Stimulated activated CD4-positive, alpha-beta T cell treated with anti-CD3 and anti-CD28 coated beads, Interleukin-4, amount 100 ng/mL, for 48 hours (primary cell): ENCODE measurements at regions not wholly inside any gene's neighbourhood (a gene's known extent, or its start where the extent isn't known, plus 50 kb on each side); places are given as distances from the start of the nearest gene placed in this dataset.

ENCODE experiments used
- DNase-seq, 2 donors: peaks; one replicate each; pipeline ENCODE4 v3.0.0-alpha.2; 2020; ENCODE audit warnings: low read depth in 2 of 2

GRCh38 chr2:144215207-144215606 lies 304.7 kb downstream of the ZEB2 start:
- DNase-seq, result no peak

- no peak for DNase-seq
These were observed 306.1 kb downstream of the ZEB2 start for GRCh38 chr2:144213797-144214196.

GRCh38 chr2:144211826-144212225 lies 308.1 kb downstream of the ZEB2 start:
- DNase-seq, result no peak

GRCh38 chr2:144211065-144211464 lies 308.9 kb downstream of the ZEB2 start:
- DNase-seq, result no peak

- no peak for DNase-seq
These were observed 309.8 kb downstream of the ZEB2 start for GRCh38 chr2:144210076-144210475.

- DNase-seq, result no peak
These were observed 311.0 kb downstream of the ZEB2 start for GRCh38 chr2:144208924-144209323.

- no peak for DNase-seq
These were observed 313.9 kb downstream of the ZEB2 start for GRCh38 chr2:144206019-144206418.

GRCh38 chr2:144201868-144202468 lies 318.0 kb downstream of the ZEB2 start:
- no peak for DNase-seq

GRCh38 chr2:144201126-144201525 lies 318.8 kb downstream of the ZEB2 start:
- DNase-seq, result peak in 1 of 2 donors; percentile 10

- no peak for DNase-seq
These were observed 321.8 kb downstream of the ZEB2 start for GRCh38 chr2:144198116-144198515.

GRCh38 chr2:144194326-144195071 lies 325.4 kb downstream of the ZEB2 start:
- no peak for DNase-seq

GRCh38 chr2:144190908-144191605 lies 328.9 kb downstream of the ZEB2 start:
- no peak for DNase-seq

- peak; percentile 52 to 68 for DNase-seq
These were observed 336.2 kb downstream of the ZEB2 start for GRCh38 chr2:144183727-144184126.

- DNase-seq, result no peak
These were observed 338.9 kb downstream of the ZEB2 start for GRCh38 chr2:144181001-144181400.

GRCh38 chr2:144180131-144180530 lies 339.8 kb downstream of the ZEB2 start:
- DNase-seq, result no peak

GRCh38 chr2:144170179-144170578 lies 349.7 kb downstream of the ZEB2 start:
- DNase-seq, result no peak

- no peak for DNase-seq
These were observed 353.2 kb downstream of the ZEB2 start for GRCh38 chr2:144166743-144167142.

- DNase-seq, result no peak
These were observed 354.2 kb downstream of the ZEB2 start for GRCh38 chr2:144165599-144166250.

GRCh38 chr2:144163592-144163991 lies 356.3 kb downstream of the ZEB2 start:
- no peak for DNase-seq

- peak; percentile 3 to 11 for DNase-seq
These were observed 357.3 kb downstream of the ZEB2 start for GRCh38 chr2:144162652-144163051.

GRCh38 chr2:144161061-144161460 lies 358.9 kb downstream of the ZEB2 start:
- DNase-seq, result no peak

- no peak for DNase-seq
These were observed 360.7 kb downstream of the ZEB2 start for GRCh38 chr2:144159240-144159639.
